Adrenal gland (tissue), 9 donors: ENCODE measurements at regions not wholly inside any gene's neighbourhood (a gene's known extent, or its start where the extent isn't known, plus 50 kb on each side); places are given as distances from the start of the nearest gene placed in this dataset.

Experiments used
- DNase-seq, 7 donors: peaks; one replicate each; pipeline ENCODE4 v3.0.0-alpha.2; 2019 to 2020
- H3K27ac ChIP-seq, 5 donors: fragments of 200-600 bp; sonication (generic) in 4 of 5; 1 replicate in 3 of 5; 2 replicates in 2 of 5; pipeline versions ENCODE4 v1.5.1 to v1.8.0; 2016 to 2020; ENCODE audit warnings: mild to moderate bottlenecking in 1 of 5
- H3K27me3 ChIP-seq: fragments of 200-600 bp; 2 replicates; pipeline ENCODE4 v1.8.0; 2021
- H3K36me3 ChIP-seq, 2 donors: fragments of 200-600 bp; replicated peaks in 1 of 2; 1 replicate in 1 of 2; 2 replicates in 1 of 2; pipeline versions ENCODE4 v1.5.1 to v1.8.0; 2018 to 2022
- H3K4me1 ChIP-seq, 2 donors: fragments of 200-600 bp; replicated peaks in 1 of 2; 1 replicate in 1 of 2; 2 replicates in 1 of 2; pipeline versions ENCODE4 v1.5.1 to v1.8.0; 2018 to 2021
- H3K4me3 ChIP-seq, 4 donors: fragments of 200-600 bp; sonication (generic) in 3 of 4; one replicate each; pipeline ENCODE4 v1.5.1; 2016 to 2018
- H3K9me3 ChIP-seq, 3 donors: fragments of 200-600 bp; sonication (generic) in 1 of 3; replicated peaks in 1 of 3; 1 replicate in 2 of 3; 2 replicates in 1 of 3; pipeline versions ENCODE4 v1.5.1 to v1.8.0; 2016 to 2021
- POLR2A ChIP-seq, 2 donors: fragments of 450-650 bp; IDR thresholded peaks; one replicate each; pipeline ENCODE4 v1.6.1; 2017; ENCODE audit warnings: antibody characterized with exemption in 2 of 2, mild to moderate bottlenecking in 2 of 2, moderate library complexity in 1 of 2
- WGBS, 4 donors: extraction: QIAGEN DNeasy Blood & Tissue Kit in 2 of 4; methylation state at CpG; one replicate each; pipeline versions ENCODE4 v1.1.5 to v1.1.7; 2013 to 2017; 5-methylcytosine and 5-hydroxymethylcytosine counted together
- intact Hi-C, 2 donors: fragments of 100-400 bp; cut with DNase I; formaldehyde crosslinking; loops; one replicate each; pipeline versions ENCODE4 v1.14.1 to v1.15.0; 2022 to 2023
- TF ChIP-seq, protein P1 (sequence below), 6 experiments: fragments of 450-650 bp in 4 of 6; fragments of 200-600 bp in 2 of 6; sonication (generic) in 1 of 6; IDR thresholded peaks; 1 replicate in 5 of 6; 2 replicates in 1 of 6; pipeline versions ENCODE4 v1.5.1 to v1.8.0; 2016 to 2021; ENCODE audit warnings: antibody characterized with exemption in 6 of 6, mild to moderate bottlenecking in 2 of 6, moderate library complexity in 1 of 6
- donor health status: healthy with polysubstance abuse.
- donor health status: Bipolar disorder and iron deficiency.
- donor health status: DM: yes; HTN: yes; CAD: no.
- donor health status: DM: no; HTN: no; CAD: no.
- donor health status: DM: no; HTN: no; CAD: no.

DNA sequence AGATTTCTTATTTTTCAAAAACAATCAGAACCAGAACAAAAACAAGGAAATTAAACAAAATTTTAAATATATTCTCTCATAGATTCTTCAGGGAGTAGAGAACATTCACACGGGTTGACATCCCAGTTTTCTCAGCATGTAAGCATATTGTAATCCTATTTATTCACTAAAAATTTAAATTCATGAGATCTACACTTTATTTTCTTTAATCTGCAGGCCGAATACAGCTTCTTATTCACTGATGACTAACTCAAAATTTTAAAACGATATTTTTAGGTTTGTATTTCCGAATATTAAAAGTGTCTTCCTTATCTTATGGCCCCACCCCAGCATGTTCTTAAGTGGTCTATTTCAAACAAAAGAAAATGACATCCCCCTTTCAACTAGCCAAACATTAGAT lies 262.4 kb downstream of the MEIS1 start:
- H3K27me3 ChIP-seq: no peaks in the 10 kb centered on the region
- intact Hi-C loops: no loop called here
- 37 to 60% (median 46%) methylated on average over 4 of the region's 4 CpGs for WGBS, 4 donors
- no peaks in the 10 kb centered on the region for H3K36me3 ChIP-seq
- H3K4me3 ChIP-seq: no peak overlapping the region
- TF ChIP-seq POLR2A (IDR thresholded peaks at IDR 0.05): no peak
- TF ChIP-seq, protein P1, sequence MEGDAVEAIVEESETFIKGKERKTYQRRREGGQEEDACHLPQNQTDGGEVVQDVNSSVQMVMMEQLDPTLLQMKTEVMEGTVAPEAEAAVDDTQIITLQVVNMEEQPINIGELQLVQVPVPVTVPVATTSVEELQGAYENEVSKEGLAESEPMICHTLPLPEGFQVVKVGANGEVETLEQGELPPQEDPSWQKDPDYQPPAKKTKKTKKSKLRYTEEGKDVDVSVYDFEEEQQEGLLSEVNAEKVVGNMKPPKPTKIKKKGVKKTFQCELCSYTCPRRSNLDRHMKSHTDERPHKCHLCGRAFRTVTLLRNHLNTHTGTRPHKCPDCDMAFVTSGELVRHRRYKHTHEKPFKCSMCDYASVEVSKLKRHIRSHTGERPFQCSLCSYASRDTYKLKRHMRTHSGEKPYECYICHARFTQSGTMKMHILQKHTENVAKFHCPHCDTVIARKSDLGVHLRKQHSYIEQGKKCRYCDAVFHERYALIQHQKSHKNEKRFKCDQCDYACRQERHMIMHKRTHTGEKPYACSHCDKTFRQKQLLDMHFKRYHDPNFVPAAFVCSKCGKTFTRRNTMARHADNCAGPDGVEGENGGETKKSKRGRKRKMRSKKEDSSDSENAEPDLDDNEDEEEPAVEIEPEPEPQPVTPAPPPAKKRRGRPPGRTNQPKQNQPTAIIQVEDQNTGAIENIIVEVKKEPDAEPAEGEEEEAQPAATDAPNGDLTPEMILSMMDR (IDR thresholded peaks at IDR 0.05): no peak
- no peaks in the 10 kb centered on the region for H3K9me3 ChIP-seq
- H3K4me1 ChIP-seq: peaks cover 22 to 33% of the 10 kb centered on the region in 2 donors
- H3K27ac ChIP-seq: peak overlapping the region in 3 of 5 donors; percentile 48 to 70 (median 57)
- DNase-seq: no peak

GRCh38 chr2:66698091-66698490 lies 263.2 kb downstream of the MEIS1 start:
- no peaks in the 10 kb centered on the region for H3K9me3 ChIP-seq
- WGBS, 4 donors: 53 to 68% (median 59%) methylated on average over 3 of the region's 3 CpGs
- DNase-seq: no peak
- H3K27me3 ChIP-seq: no peaks in the 10 kb centered on the region
- peaks cover 22 to 33% of the 10 kb centered on the region in 2 donors for H3K4me1 ChIP-seq
- no peaks in the 10 kb centered on the region for H3K36me3 ChIP-seq
- intact Hi-C loops: no loop called here
- peak overlapping the region in 3 of 5 donors; percentile 48 to 70 (median 57) for H3K27ac ChIP-seq
- H3K4me3 ChIP-seq: no peak overlapping the region
- TF ChIP-seq, protein P1 (IDR thresholded peaks at IDR 0.05): no peak
- TF ChIP-seq POLR2A (IDR thresholded peaks at IDR 0.05): no peak

DNA sequence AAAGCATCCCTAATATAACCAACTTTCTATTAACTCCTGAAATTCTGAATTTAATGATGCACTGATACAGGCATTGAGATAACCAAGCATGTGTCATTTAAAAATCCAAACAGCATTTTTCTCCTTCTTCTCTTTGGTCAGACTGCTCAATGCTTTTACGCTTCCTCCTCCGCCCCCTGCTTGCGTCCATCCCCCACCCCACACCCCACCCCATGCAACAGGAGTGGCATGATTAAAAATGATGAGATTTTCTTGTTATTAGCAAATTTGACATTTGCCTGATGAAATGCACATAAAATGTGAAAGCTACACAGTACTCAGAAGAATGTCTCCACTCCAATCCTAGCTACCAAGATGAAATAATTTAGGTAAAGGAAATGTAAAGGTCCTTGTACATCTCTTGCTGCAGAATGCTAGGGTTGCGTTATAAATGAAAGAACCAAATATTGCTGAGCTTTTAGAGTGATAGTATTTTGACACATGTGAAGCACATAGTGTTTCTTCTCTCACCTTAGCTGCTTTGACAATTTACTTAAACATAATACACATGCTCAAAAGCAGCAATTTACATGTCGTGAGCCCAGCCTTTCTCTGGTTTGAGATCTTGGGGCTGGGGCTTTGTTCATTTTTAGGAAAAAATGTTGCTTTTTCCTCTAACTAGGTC lies 263.8 kb downstream of the MEIS1 start:
- TF ChIP-seq, protein P1 (IDR thresholded peaks at IDR 0.05): no peak
- TF ChIP-seq POLR2A (IDR thresholded peaks at IDR 0.05): no peak
- Histone ChIP-seq H3K27me3 (no peaks in the 10 kb centered on the region), H3K9me3 (no peaks in the 10 kb centered on the region), H3K36me3 (no peaks in the 10 kb centered on the region), H3K4me3 (no peak overlapping the region), H3K4me1 (peaks cover 17 to 33% of the 10 kb centered on the region in 2 donors), H3K27ac (peak overlapping the region; percentile 7 to 70 (median 48))
- intact Hi-C loops: no loop called here
- DNase-seq: no peak
- WGBS, 4 donors: 71 to 73% (median 71%) methylated on average over 5 of the region's 5 CpGs

- peak overlapping the region in 2 of 5 donors; percentile 70 to 76 for H3K27ac ChIP-seq
- H3K9me3 ChIP-seq: no peaks in the 10 kb centered on the region
- no peak for DNase-seq
- intact Hi-C loops: no loop called here
- H3K36me3 ChIP-seq: no peaks in the 10 kb centered on the region
- H3K4me3 ChIP-seq: no peak overlapping the region
- 77 to 82% (median 80%) methylated on average over 4 of the region's 4 CpGs for WGBS, 4 donors
- TF ChIP-seq, protein P1 (IDR thresholded peaks at IDR 0.05): no peak
- TF ChIP-seq POLR2A (IDR thresholded peaks at IDR 0.05): no peak
- no peaks in the 10 kb centered on the region for H3K27me3 ChIP-seq
- H3K4me1 ChIP-seq: peaks cover 11 to 33% of the 10 kb centered on the region in 2 donors
These were observed 264.5 kb downstream of the MEIS1 start for GRCh38 chr2:66699416-66699792.
